Heart left ventricle (tissue), 16 donors: ENCODE measurements at regions not wholly inside any gene's neighbourhood (a gene's known extent, or its start where the extent isn't known, plus 50 kb on each side); places are given as distances from the start of the nearest gene placed in this dataset.
A peak's percentile ranks its signal among the peaks of the same experiment; 100 is the strongest.

Experiments used
- ATAC-seq, 4 donors: fragments of 200-7000 bp; cut with Tn5 transposase; one replicate each; pipeline ENCODE4 v1.9.1; 2020 to 2022; ENCODE audit warnings: moderate library complexity in 4 of 4, mild to moderate bottlenecking in 3 of 4, moderate number of reproducible peaks in 1 of 4
- DNase-seq, 5 donors: peaks; one replicate each; pipeline ENCODE4 v3.0.0-alpha.2; 2020
- H3K27ac ChIP-seq, 12 donors: fragments of 200-600 bp; sonication (generic) in 4 of 12; one replicate each; pipeline versions ENCODE4 v1.5.0 to v1.8.0; 2016 to 2022; ENCODE audit warnings: mild to moderate bottlenecking in 2 of 12
- H3K27me3 ChIP-seq, 9 donors: fragments of 200-600 bp; sonication (generic) in 2 of 9; one replicate each; pipeline versions ENCODE4 v1.5.1 to v1.8.0; 2016 to 2022; ENCODE audit warnings: mild to moderate bottlenecking in 3 of 9
- H3K36me3 ChIP-seq, 9 donors: fragments of 200-600 bp; sonication (generic) in 2 of 9; one replicate each; pipeline versions ENCODE4 v1.5.0 to v1.8.0; 2018 to 2022; ENCODE audit warnings: mild to moderate bottlenecking in 2 of 9
- H3K4me1 ChIP-seq, 12 donors: fragments of 200-600 bp; sonication (generic) in 4 of 12; one replicate each; pipeline versions ENCODE4 v1.5.0 to v1.8.0; 2016 to 2022; ENCODE audit warnings: mild to moderate bottlenecking in 3 of 12
- H3K4me3 ChIP-seq, 12 donors: fragments of 200-600 bp; sonication (generic) in 4 of 12; one replicate each; pipeline versions ENCODE4 v1.5.0 to v1.8.0; 2017 to 2022; ENCODE audit warnings: mild to moderate bottlenecking in 9 of 12, moderate library complexity in 4 of 12
- H3K9me3 ChIP-seq, 12 donors: fragments of 200-600 bp; sonication (generic) in 4 of 12; one replicate each; pipeline versions ENCODE4 v1.5.0 to v1.8.0; 2016 to 2022; ENCODE audit warnings: mild to moderate bottlenecking in 1 of 12
- CTCF ChIP-seq, 12 donors: fragments of 200-600 bp; sonication (generic) in 4 of 12; IDR thresholded peaks; one replicate each; pipeline versions ENCODE4 v1.5.0 to v1.8.0; 2018 to 2022; ENCODE audit warnings: antibody characterized with exemption in 12 of 12, mild to moderate bottlenecking in 5 of 12
- POLR2A ChIP-seq, 2 donors: fragments of 450-650 bp; IDR thresholded peaks; one replicate each; pipeline ENCODE4 v1.6.1; 2017; ENCODE audit warnings: antibody characterized with exemption in 2 of 2, mild to moderate bottlenecking in 2 of 2, moderate library complexity in 2 of 2
- WGBS, 4 donors: extraction: QIAGEN DNeasy Blood & Tissue Kit in 2 of 4; methylation state at CpG; one replicate each; pipeline versions ENCODE4 v1.1.5 to v1.1.7; 2013 to 2018; 5-methylcytosine and 5-hydroxymethylcytosine counted together
- intact Hi-C, 10 donors: fragments of 100-400 bp; cut with DNase I; formaldehyde crosslinking; loops; one replicate each; pipeline versions ENCODE4 v1.11.1 to v1.14.2; 2022
- donor health status: ischemic (EF 13 %, LVEDD 7.1; RV severe dilation, severe dysfunction).
- donor health status: healthy with polysubstance abuse.
- donor health status: DM: no; HTN: yes; CAD: no.
- donor health status: DM: no; HTN: no; CAD: no.
- donor health status: ischemic (EF 25% LVEDD 6.9; RV normal size, moderate dysfunction).
- donor health status: ischemic (EF 25% LVEDD 5.7; RV mildly dilated, moderate dysfunction).
- donor health status: healthy.
- donor health status: DM: yes; HTN: yes; CAD: no.
- donor health status: ischemic (EF 35%, LVEDD 5.7; RV mildly dilated, moderate dysfunction).
- donor health status: nonischemic (EF 11% LVEDD 7.7; RV severe dilation, severe dysfunction).
- donor health status: DM: yes; HTN: yes; CAD: no.
- donor health status: PGD.
- donor health status: ischemic (EF 29% LVEDD 5.4; RV normal size, mild dysfunction).
- donor health status: nonischemic (EF 23%, LVEDD 6.1; RV moderate dilation, normal function).

DNA sequence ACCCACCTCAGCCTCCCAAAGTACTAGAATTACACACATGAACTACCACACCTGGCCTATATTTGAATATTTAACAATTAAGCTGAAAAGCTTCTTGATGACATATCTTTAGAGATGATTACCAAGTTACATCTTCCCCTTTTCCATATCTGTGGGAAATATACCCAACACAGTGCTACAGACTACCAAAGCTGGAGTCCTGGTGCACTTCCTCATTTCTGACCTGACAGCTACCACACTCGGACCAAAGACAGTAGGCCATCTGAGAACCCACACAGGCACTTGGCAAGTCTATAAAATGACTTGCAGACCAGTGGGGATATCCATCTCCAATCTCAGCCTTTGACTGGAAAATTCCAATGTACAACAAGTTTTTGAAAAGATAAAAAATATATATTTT is 270.4 kb upstream of the KLF14 start:
- ATAC-seq (no peak), DNase-seq (no peak)
- 0 to 10% (median 0%) methylated on average over 1 of the region's 1 CpG for WGBS, 4 donors
- H3K27me3 ChIP-seq: no peaks in the 10 kb centered on the region
- TF ChIP-seq POLR2A (IDR thresholded peaks at IDR 0.05) (no peak), CTCF (IDR thresholded peaks at IDR 0.05) (no peak)
- intact Hi-C loops: loop anchor here in 3 of 10 donors (5.0 to 10.0 kb wide), 2 partner anchors 33 to 110 kb away; no protein-coding TSS in a partner anchor
- H3K36me3 ChIP-seq: peaks cover 0 to 24% (median 0%) of the 10 kb centered on the region in 9 donors
- H3K9me3 ChIP-seq: peaks cover 0 to 14% (median 9%) of the 10 kb centered on the region in 12 donors
- H3K4me1 ChIP-seq: peaks cover 2 to 57% (median 33%) of the 10 kb centered on the region in 12 donors
- H3K27ac ChIP-seq: no peak overlapping the region
- H3K4me3 ChIP-seq: no peak overlapping the region

DNA sequence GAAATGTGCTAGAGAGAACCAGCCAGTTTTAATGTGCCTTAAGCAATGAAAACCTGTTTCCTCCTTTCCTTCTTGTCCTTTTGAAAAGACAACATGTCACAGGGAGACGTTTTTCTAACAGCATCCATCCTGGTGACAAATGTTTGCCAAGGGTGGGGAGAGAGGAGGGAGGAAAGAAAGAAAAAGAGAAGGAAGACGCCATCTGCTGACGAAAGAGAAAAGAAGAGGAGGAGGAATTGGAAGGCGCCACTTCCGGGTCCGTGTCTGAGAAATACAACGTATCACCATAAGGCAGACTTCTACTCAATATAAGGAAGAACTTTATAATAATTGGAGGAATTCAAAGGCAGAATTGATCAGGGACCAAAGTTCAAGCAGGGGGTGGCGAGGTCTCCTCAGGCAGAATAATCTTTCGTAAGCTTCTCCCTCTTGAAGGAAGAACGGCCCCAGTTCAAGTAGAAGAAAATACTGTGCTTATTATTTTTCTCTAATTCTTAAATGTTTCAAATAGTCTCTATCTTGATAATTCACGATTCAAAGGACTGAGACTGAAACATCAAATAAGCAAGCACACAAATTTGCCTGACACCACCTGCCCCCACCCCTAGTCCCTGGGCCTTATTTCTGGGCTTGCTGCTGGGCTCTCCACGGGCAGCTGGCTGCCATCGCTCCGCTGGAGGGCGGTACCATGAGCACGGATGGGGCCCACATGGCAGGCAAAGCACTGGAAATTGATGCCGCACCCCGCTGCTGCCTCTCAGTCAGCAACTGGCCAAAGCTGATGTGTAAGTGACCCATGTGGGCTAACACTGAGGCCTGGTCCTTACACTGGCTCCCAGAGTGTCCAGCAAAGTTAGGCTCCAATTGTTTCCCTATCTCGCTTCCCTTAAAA is 273.7 kb upstream of the KLF14 start:
- ATAC-seq (peak; percentile 24 to 74 (median 74)), DNase-seq (peak in 4 of 5 donors; percentile 49 to 61 (median 58))
- peak overlapping the region in 10 of 12 donors; percentile 4 to 77 (median 42) for H3K27ac ChIP-seq
- peaks cover 10 to 73% (median 49%) of the 10 kb centered on the region in 12 donors for H3K4me1 ChIP-seq
- TF ChIP-seq CTCF (IDR thresholded peaks at IDR 0.05) (peak; percentile 21 to 68 (median 54)), POLR2A (IDR thresholded peaks at IDR 0.05) (no peak)
- H3K27me3 ChIP-seq: no peaks in the 10 kb centered on the region
- intact Hi-C loops: loop anchor here in 7 of 10 donors (2.0 to 10.0 kb wide), 5 partner anchors 105 to 113 kb away; no protein-coding TSS in a partner anchor
- H3K9me3 ChIP-seq: peaks cover 0 to 8% (median 4%) of the 10 kb centered on the region in 12 donors
- H3K4me3 ChIP-seq: no peak overlapping the region
- H3K36me3 ChIP-seq: peaks cover 0 to 10% (median 0%) of the 10 kb centered on the region in 9 donors
- WGBS, 4 donors: 46 to 56% (median 47%) methylated on average over 19 of the region's 19 CpGs

- Histone ChIP-seq H3K4me1 (peaks cover 15 to 82% (median 61%) of the 10 kb centered on the region in 12 donors), H3K27ac (peak overlapping the region in 6 of 12 donors; percentile 6 to 72 (median 16)), H3K4me3 (no peak overlapping the region), H3K36me3 (peaks cover 0 to 10% (median 0%) of the 10 kb centered on the region in 9 donors), H3K9me3 (no peaks in the 10 kb centered on the region), H3K27me3 (no peaks in the 10 kb centered on the region)
- DNase-seq (no peak), ATAC-seq (no peak)
- intact Hi-C loops: loop anchor here in 6 of 10 donors (1.0 to 10.0 kb wide), 4 partner anchors 107 to 114 kb away; no protein-coding TSS in a partner anchor
- TF ChIP-seq CTCF (IDR thresholded peaks at IDR 0.05): no peak
- TF ChIP-seq POLR2A (IDR thresholded peaks at IDR 0.05): no peak
- WGBS, 4 donors: 43 to 63% (median 50%) methylated on average over 5 of the region's 5 CpGs
Measured at GRCh38 chr7:131008840-131009711, 275.1 kb upstream of the KLF14 start.
